Transverse colon (tissue), 4 donors: ENCODE measurements at regions not wholly inside any gene's neighbourhood (a gene's known extent, or its start where the extent isn't known, plus 50 kb on each side); places are given as distances from the start of the nearest gene placed in this dataset.

Experiments
- EP300 ChIP-seq: sonication (generic); formaldehyde crosslinking; IDR thresholded peaks from one replicate; pipeline ENCODE4 v1.6.1; 2017; ENCODE audit warnings: antibody characterized with exemption, low read depth
- POLR2A ChIP-seq: fragments of 450-650 bp; IDR thresholded peaks from one replicate; pipeline ENCODE4 v1.6.1; 2016; ENCODE audit warnings: antibody characterized with exemption, mild to moderate bottlenecking, moderate library complexity
- POLR2AphosphoS5 ChIP-seq, 3 donors: sonication (generic); formaldehyde crosslinking; IDR thresholded peaks; one replicate each; pipeline ENCODE4 v1.6.1; 2016; ENCODE audit warnings: antibody characterized with exemption in 3 of 3
- TF ChIP-seq, protein P1 (sequence below), 5 experiments: fragments of 200-600 bp in 3 of 5; fragments of 450-650 bp in 2 of 5; sonication (generic) in 3 of 5; IDR thresholded peaks; 1 replicate in 2 of 5; 2 replicates in 3 of 5; pipeline ENCODE4 v1.5.1; 2016 to 2017; ENCODE audit warnings: antibody characterized with exemption in 5 of 5, inconsistent platforms in 3 of 5, mild to moderate bottlenecking in 2 of 5, moderate library complexity in 1 of 5

GRCh38 chr6:24990236-24990845, 54.6 kb upstream of the RIPOR2 start:
- TF ChIP-seq POLR2A (no peak), EP300 (no peak), POLR2AphosphoS5 (IDR thresholded peaks at IDR 0.05) (no peak)
- TF ChIP-seq, protein P1, sequence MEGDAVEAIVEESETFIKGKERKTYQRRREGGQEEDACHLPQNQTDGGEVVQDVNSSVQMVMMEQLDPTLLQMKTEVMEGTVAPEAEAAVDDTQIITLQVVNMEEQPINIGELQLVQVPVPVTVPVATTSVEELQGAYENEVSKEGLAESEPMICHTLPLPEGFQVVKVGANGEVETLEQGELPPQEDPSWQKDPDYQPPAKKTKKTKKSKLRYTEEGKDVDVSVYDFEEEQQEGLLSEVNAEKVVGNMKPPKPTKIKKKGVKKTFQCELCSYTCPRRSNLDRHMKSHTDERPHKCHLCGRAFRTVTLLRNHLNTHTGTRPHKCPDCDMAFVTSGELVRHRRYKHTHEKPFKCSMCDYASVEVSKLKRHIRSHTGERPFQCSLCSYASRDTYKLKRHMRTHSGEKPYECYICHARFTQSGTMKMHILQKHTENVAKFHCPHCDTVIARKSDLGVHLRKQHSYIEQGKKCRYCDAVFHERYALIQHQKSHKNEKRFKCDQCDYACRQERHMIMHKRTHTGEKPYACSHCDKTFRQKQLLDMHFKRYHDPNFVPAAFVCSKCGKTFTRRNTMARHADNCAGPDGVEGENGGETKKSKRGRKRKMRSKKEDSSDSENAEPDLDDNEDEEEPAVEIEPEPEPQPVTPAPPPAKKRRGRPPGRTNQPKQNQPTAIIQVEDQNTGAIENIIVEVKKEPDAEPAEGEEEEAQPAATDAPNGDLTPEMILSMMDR (IDR thresholded peaks at IDR 0.05), result no peak
